ENCODE measurements at regions not wholly inside any gene's neighbourhood (a gene's known extent, or its start where the extent isn't known, plus 50 kb on each side); places are given as distances from the start of the nearest gene placed in this dataset.
A peak's percentile ranks its signal among the peaks of the same experiment; 100 is the strongest.

DNA sequence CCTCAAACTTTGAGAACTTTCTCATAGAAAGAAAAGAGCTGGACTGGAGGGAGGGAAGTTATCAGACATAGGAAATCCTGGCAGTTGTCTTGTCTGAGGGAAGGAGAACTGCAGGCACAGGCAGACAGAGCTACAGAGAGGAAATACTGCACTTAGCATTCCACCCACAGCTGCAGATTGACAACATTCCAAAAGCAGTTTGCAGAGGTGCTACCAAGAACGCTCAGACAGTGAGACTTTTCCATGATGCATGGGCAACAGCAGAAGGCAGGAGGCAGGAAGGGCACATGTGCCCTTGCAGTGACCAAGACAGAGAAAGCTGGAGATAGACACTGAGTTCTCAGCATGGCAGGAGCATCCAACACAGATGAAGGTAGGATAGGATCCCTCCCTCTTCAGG lies 327.5 kb upstream of the ZNF462 start:
- no peak for DNase-seq (ENCODE audit: low read depth, low spot score)

DNA sequence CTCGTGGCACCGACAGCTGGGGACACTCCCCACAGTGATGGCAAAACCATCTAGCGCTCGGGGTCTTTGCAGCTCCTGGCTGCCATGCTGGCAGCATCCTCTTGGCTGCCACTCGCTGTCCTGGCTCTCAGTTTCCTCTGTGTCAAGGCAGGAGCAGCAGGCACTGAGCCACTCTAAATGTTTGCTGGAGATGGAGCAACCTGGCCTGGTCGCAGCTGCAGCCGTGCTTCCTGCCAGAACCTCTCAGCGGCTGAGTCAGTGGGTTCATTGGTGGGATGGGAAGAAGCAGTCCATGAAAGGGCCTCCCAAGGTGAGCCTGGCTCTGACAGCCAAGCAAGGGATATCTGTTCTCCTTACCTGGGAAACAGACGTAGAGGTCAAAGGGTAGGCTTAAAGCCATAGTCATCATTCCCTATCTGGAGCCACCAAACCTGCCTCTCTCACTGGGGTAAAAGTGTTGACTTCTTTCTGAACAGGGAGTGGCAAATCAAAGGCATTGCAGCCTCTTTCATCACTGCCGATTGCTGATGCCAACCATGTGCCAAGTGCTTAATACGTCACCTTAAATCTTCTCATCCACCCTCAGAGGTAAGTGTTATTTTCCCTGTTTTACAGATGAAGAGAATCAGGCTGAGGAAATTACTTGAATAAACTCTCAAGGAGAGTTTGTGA lies 304.8 kb upstream of the ZNF462 start:
- H3K27ac ChIP-seq: no peak overlapping the region
- no peak for DNase-seq (ENCODE audit: low read depth, low spot score)

More for the DNA sequence above, 327.5 kb upstream of the ZNF462 start:
- H3K27ac ChIP-seq: no peak overlapping the region

DNA sequence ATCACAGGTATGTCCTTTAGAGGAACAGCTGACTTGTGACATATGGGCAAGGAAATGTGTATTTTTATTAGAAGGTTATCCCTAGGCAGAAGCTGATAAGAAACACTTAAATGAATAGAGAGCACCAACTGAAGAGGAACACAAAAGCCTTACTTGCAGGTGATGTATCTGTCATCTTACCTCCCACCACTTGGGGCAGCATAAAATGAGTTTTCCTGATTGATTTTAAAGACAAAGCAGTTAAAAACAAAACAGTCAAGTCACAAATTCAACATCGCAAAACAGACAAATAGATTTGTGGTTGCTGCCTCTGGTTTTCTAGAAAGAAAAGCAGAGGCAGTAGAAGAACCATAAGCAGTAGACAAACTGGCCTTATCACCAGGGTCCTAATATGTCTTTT lies 302.4 kb upstream of the ZNF462 start:
- no peak for DNase-seq (ENCODE audit: low read depth, low spot score)
- no peak overlapping the region for H3K27ac ChIP-seq

DNA sequence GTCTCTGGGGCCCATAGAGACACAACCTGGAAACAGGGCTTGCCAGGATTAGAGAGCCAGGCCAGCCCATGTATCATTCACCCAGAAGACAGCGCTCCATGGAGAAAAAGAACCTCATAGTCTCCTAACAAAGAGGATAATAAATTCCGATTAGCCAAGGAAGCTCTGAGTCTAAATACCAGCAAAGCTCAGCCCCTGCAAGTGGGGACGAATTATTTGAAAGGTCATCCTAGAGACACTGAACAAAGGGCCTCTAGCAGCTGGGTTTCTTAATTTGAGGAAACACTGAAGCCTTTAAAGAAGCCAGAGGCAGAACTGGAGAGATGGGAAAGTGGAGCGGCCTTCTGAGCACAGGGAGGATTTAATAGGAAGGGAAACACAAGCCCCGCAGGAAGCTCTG lies 287.1 kb upstream of the ZNF462 start:
- DNase-seq (ENCODE audit: low read depth, low spot score): no peak
- H3K27ac ChIP-seq: no peak overlapping the region

DNA sequence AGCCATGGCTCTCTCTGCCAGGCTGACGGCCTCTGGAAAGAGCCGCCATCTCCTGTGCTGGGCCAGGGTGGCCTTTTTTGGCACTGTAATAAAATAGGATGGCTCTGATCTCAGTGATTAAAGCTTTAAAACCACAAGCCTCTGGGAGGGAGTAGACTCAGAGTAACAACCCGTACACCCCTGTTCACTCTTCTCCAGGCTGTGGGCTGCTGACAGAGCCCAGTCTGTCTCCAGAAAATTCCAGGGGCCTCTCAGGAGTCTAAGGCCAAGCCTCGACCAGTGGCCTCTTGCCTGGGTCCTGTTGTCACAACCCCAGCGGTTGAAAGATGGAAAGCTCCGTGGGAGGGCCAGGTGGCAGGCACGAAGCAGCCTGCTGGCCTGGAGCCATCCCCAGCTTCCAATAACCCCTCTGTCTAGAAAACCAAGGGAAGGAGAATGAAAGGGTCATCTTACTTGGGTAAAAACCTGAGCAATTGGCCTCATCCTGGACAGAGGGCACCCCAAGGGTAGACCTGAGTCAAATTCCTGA lies 286.7 kb upstream of the ZNF462 start:
- DNase-seq (ENCODE audit: low read depth, low spot score): no peak
- no peak overlapping the region for H3K27ac ChIP-seq

DNA sequence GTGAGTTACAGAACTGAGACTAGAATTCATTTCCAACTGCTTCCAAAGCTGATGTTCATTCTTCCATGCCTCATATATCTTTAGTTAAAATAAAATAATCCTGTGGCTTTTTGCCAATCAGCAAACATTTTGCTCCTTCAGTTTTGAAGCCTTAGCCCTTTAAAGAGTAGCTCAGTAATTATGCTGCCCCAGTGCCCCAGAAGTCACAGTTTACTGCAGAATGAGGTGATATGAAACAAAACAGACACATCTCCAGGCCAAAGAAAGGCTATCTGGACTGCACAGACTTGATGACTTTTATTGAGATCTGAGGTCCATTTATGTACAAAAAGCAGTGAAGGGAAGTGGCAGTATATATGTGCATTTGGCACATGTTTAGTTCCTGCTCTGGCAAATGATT lies 285.8 kb upstream of the ZNF462 start:
- DNase-seq (ENCODE audit: low read depth, low spot score): no peak
- no peak overlapping the region for H3K27ac ChIP-seq

DNA sequence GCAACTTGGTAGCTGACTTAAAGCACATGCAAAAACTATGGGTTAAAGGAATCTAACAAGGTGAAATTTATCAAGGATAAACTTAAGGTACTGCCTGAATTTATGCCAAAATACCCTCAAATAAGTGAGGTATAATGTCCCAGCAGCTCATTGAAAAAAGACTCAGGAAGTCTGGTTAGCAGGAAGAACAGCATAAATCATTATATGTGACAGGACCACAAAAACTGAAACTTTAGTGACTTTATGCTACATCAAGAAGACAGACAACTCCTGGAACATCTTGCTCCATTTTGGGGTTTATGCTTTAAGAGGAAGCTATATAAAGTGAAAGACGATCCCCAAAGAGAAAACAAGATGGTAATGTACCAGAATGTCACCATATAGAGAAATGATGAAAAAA lies 282.4 kb upstream of the ZNF462 start:
- no peak for DNase-seq (ENCODE audit: low read depth, low spot score)

DNA sequence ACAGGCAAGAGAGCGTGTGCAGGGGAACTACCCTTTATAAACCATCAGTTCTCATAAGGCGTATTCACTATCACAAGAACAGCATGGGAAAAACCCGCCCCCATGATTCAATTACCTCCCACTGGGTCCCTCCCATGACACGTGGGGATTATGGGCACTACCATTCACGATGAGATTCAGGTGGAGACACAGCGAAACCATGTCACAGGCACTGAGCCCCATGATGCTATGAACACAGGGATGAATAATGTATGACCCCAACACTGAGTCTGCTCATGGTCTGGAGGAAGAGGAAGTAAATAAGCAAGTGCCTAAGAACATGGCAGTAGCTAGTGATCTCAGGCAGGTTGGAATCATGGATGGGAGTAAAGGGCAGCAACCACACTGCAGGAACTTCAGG lies 281.0 kb upstream of the ZNF462 start:
- no peak overlapping the region for H3K27ac ChIP-seq
- DNase-seq (ENCODE audit: low read depth, low spot score): no peak

More for the DNA sequence above, 282.4 kb upstream of the ZNF462 start:
- H3K27ac ChIP-seq: no peak overlapping the region

DNA sequence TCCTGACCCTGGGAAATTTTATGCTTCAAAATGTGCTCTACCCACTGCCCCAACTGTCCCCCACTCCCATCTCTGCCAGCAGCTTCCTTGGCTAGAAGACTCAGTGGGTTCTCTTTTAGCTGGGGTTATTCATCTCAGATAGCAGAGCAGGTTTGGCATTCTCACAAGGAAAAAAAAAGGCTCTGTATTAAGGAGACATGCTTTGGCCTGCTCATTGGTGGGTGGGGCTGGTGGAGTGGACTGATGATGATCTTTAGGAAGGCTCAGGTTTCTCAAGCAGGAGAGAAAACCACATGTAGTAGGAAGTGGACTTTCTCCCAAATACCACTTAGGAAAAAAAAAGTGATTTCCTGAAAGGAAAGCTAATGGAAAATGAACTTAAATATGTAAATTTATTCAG lies 279.2 kb upstream of the ZNF462 start:
- peak overlapping the region; percentile 18 for H3K27ac ChIP-seq
- DNase-seq (ENCODE audit: low read depth, low spot score): peak; percentile 72

DNA sequence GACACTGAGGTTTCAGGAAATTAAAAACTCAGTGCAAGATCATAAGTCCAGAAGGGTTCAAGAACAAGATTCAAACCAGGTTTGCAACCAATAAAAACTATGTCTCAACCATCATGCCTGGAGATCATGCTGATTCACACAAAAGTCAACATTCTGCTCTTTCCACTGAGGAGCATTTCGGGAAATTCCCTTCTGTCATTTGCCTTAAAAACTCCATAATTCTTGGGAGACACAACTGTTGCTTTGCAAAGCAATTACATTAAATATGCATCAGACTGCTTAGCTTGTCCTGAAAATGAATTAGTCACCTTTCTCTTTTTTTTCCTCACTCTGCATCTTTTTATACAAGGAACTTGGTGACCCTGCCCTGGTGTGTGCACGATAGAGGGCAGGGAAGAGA lies 275.9 kb upstream of the ZNF462 start:
- H3K27ac ChIP-seq: peak overlapping the region; percentile 66
- peak; percentile 59 for DNase-seq (ENCODE audit: low read depth, low spot score)

DNA sequence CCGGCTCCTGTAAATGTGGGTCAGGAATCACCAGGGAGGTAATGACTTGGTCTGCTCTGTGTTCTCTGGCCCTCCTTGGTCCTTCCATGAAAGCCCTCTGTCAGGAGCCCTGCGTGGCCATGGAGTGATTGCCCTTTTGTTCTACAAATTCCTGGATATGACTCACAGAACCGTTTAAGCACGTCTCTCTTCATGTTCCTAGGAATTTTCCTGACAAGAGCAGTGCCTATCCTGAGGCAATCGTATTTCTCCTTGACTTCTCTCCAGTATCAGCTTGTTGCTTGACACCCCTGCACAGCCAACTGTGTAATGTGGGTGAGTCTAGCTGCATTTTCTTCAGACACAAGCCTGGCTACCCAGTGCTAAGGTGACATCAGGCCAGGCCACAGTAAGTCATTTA lies 274.3 kb upstream of the ZNF462 start:
- H3K27ac ChIP-seq: peak overlapping the region; percentile 66
- DNase-seq (ENCODE audit: low read depth, low spot score): peak; percentile 41

DNA sequence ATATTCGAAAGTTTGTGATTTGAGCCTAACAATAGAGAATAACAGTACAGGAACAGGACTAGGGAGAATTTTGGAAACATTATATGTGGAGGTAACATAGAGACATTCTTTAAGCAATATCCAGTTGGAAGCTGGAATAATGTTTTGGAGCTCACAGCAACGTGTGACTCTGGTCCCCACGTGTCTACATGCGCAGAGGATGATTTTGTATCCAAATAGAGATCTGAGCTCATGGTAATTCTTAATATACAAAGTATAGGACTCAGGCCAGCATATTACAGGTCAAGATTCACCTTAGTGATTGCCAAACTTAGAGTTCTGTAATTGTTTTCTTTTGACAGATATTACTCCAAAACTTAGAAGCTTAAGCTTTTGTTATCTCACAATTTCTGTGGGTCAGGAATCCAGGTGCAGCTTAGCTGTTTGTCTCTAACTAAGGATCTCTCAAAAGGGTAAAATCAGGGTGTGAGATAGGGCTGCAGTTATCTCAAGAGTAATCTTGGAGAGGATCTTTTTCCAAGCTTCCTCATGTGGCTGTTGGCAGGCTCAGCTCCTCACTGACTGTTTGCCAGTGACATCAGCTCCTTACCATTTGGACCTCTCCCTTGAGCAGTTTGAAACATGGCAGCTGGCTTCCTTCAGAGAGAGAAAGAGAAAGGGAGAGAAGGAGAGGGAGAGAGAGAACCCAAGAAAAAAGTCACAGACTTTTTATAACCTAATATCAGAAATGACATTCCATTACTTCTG lies 272.0 kb upstream of the ZNF462 start:
- DNase-seq (ENCODE audit: low read depth, low spot score): no peak
- H3K27ac ChIP-seq: peak overlapping the region; percentile 0

DNA sequence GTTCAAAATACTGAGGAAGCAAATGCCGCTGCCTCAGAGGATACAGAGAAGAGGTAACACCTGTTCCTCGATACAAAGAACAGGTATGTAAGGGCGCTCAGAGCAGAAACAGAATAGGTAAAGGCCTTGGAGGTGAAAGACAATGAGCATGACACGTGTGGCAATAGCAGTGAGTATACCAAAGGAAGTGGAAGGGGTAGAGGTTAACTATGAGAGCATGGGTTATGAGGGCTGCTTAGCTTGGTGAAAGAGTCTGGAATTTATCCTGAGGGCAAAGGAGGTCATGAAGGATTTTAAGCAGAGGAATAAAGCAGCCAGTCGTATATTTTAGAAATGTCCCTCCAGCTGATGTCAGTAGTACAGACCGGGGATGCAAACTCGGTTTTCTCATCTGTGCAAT lies 269.8 kb upstream of the ZNF462 start:
- H3K27ac ChIP-seq: no peak overlapping the region

DNA sequence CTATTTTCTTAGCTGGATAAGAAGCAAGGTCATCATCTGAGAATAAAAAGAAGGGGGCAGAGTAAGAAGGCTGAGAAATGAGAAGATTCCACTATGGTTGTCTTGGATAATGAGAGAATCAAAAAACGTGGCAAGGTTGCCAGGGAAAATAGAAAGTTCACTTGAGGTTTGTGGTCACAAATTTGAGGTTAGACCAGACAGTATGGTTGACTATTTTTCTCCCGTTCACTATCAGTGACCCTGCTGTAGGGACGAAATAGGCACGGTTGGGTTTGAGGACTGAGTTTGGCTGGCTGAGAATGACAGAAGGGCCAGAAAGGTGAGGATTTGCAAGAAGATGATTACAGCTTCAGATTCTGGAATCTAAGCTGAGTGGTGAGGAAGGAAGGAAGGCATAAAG lies 266.0 kb upstream of the ZNF462 start:
- DNase-seq (ENCODE audit: low read depth, low spot score): no peak

More for the DNA sequence above, 269.8 kb upstream of the ZNF462 start:
- DNase-seq (ENCODE audit: low read depth, low spot score): no peak

DNA sequence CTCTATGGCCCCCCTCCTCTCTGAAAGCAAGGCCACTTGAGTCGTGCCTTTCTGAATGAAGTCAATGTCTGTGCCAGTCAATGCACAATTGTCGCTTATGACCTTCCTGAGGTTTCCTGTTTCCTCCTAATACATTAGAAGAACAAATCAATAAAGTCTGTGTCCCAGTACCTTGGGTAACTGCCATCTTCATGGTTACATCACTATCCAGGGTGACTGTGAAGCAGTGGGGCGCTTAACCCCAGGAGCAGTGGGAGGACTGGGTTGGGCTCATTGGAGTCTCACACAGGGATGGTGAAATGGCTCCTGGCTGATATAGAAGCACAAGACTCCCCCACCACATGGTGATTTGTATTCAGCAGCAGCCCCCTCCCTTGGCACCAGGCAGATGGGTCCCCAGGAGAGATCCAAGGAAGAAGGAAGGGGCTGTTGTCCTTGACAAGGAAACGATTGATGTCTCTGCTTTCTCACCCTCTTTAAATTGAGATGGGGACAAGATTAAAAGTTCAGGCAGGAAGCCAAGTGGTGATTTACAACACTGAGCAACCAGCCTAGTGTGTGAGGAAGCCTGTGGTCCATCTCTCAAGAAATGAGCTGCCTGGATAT lies 261.9 kb upstream of the ZNF462 start:
- no peak overlapping the region for H3K27ac ChIP-seq
- no peak for DNase-seq (ENCODE audit: low read depth, low spot score)

More for the DNA sequence above, 266.0 kb upstream of the ZNF462 start:
- no peak overlapping the region for H3K27ac ChIP-seq

DNA sequence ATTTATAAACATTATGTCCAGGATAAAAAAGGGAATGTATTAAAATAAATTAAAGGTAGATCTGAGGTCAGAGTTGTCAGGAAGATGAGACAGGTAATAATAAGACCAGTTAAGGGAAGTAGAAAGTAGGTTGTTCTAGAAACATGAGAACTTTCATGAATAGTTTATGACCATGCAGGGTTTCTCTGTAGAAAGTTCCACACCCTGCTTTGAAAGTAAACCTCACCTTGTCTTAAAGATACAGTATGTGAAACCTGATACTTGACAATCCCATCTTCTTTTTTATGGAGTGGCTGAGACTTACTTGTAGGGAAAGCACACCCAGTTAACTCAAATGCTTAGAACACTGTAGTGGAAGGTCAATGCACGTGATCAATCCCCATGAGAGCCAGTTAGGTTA lies 260.6 kb upstream of the ZNF462 start:
- H3K27ac ChIP-seq: no peak overlapping the region
- no peak for DNase-seq (ENCODE audit: low read depth, low spot score)

DNA sequence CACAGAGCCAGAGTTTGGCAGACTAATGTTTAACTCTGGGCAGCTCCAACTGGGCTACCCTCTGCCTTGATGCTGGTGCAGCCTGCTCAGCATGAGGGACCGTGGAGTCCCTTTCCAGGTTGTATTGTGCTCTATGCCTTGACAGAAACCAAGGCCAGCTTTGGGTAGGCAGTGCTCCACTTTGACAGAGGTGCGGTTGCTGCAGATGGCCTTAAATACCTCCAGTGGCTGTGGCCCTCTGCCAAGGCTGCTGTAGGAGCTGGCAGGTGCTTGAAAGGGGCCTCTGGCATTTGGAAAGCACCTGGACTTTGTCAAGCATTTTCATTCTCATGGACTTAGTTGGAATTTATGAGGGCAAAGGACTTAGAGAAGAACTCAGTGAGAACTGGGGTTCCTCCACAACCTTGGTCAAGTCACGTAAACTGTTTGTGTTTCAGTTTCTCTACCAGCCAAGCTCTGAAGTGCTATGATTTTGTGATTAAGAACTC lies 249.7 kb upstream of the ZNF462 start:
- DNase-seq (ENCODE audit: low read depth, low spot score): no peak

DNA sequence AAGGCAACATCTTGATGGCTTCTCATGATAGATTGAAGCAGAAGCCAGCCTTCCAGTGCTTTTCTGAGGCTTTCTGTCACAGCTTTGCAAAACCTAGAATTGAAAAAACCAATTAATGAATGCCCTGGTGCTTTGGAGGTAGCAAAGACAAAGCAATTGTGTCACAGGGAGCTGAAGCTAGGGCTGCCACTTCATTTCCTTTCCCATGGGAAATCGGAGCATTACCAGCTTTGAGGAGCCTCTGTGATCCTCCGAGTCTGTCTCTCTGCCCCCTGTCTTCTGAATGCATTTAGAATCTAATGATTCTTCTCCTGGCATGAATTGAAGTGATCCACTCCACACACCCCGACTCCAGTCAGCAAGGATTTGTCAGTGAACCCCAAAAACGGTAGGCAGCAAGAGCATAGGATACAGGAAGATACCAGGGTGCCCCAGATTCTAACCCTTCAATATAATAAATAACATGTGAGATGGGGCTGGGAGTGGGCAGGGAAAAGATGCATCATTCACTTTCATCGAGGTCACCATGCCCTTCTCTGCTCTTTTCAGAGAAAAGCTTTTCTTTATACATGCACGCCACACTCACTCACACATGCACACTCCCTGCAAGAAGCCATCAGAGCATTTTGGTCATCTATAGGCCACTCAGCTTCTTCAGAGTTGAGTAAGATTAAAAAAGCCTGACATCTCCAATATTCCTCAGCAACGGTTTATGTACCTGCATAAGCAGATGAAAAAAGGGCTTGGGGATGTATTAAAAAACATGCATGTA lies 247.7 kb upstream of the ZNF462 start:
- H3K27ac ChIP-seq: no peak overlapping the region
- no peak for DNase-seq (ENCODE audit: low read depth, low spot score)

More for the DNA sequence above, 249.7 kb upstream of the ZNF462 start:
- H3K27ac ChIP-seq: no peak overlapping the region

DNA sequence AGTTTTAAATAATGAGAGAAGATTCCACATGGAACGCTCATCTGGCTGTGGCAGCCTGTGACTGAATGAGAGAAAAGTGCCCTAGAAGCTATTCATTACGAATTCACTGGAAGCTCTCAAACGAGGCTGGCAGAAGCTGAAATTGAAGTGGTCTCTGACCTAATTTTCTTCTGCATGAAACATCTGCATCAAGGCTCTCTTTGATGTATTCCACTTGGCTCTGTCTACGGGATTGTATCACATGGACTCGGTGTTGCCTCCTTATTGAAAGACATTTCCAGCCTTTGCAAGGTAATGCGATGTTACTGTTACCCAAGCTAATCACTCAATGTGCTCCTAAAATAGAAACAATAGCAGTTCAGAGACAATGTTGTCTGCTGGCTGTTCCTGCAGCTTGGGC lies 246.9 kb upstream of the ZNF462 start:
- no peak for DNase-seq (ENCODE audit: low read depth, low spot score)
- no peak overlapping the region for H3K27ac ChIP-seq

DNA sequence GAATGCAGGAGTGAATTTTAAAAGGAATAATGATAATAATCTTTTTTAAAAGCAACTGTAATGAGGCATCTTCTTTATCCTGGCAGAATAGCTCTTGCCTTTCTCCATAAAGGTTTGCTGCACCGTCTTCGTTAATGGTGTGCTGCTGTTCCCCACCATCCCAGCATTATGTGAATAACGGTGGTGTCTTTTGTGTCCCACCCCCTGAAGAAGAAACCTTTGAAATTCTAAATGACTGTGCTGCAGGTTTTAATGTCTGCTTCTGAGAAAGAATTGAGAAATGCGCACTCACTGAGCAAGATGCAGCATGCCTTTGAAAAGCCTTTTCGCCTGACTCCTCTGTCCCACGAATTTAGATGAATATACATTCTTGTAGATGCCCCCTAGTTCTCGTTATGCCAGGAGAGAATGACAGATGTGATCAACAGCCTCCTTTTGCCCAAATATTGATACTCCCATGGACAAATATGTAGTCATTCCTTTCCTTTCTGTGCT lies 246.1 kb upstream of the ZNF462 start:
- no peak for DNase-seq (ENCODE audit: low read depth, low spot score)

More for the DNA sequence above, 246.1 kb upstream of the ZNF462 start:
- no peak overlapping the region for H3K27ac ChIP-seq

Measured in epithelial cell of prostate (primary cell).